ENCODE measurements at regions not wholly inside any gene's neighbourhood (a gene's known extent, or its start where the extent isn't known, plus 50 kb on each side); places are given as distances from the start of the nearest gene placed in this dataset.

DNA sequence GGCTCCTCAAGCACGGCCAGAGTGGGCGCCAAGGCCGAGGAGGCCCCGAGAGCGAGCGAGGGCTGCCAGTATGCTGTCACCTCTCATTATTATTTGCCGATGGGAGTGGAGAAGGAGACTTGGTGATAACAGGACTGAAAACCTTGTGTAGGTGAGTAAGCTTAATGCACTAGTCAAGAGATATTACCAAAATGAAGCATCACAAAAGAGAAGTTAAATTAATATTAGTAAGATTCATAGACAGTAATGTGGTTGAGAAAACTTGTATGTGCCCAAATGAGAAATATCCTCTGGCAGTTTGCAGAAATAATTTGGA lies 204.5 kb upstream of the SLITRK1 start:
- WGBS, 2 experiments (ENCODE audit: extremely low coverage in 2 of 2, insufficient read length in 1 of 2): no CpG with 5 or more reads among the region's 7 CpGs
- H3K4me2 ChIP-seq (ENCODE audit: low read depth, low read length): no peak overlapping the region
- H3K9me1 ChIP-seq (ENCODE audit: insufficient read depth, low read length): no peaks in the 10 kb centered on the region
- in situ Hi-C loops (cut with MboI; ENCODE audit: low sequenced_read_pairs) (no loop called here), dilution Hi-C loops (cut with HindIII; ENCODE audit: low sequenced_read_pairs, unreplicated experiment) (no loop called here), intact Hi-C loops (cut with micrococcal nuclease) (no loop called here)
- H3K4ac ChIP-seq (ENCODE audit: low read depth, low read length): no peak overlapping the region
- no peak overlapping the region for H3K14ac ChIP-seq (replicated peaks; ENCODE audit: low read depth, low read length)
- no peak overlapping the region for H4K5ac ChIP-seq (ENCODE audit: low read depth, low read length)
- H2BK20ac ChIP-seq (ENCODE audit: low read depth, low read length): no peak overlapping the region
- no peaks in the 10 kb centered on the region for H3K79me1 ChIP-seq (ENCODE audit: low read depth in 1 of 2, low read length in 2 of 2)
- no TSS peak for BruUV-seq (replicated peaks)
- ChIA-PET POLR2A (ENCODE audit: unreplicated experiment) (no interaction called here), CTCF (interaction anchor here (0.6 kb wide), 1 partner anchor 1531 kb away, joined by 3 read pairs; no protein-coding TSS in a partner anchor)
- no peaks in the 10 kb centered on the region for H4K20me1 ChIP-seq (ENCODE audit: insufficient read depth, low read length)
- ATAC-seq (ENCODE audit: low read depth): no peak
- H4K8ac ChIP-seq (ENCODE audit: low read depth in 2 of 2, low read length in 2 of 2): no peak overlapping the region
- H3K27ac ChIP-seq (ENCODE audit: insufficient read depth, low read length): no peak overlapping the region
- H2AK9ac ChIP-seq (replicated peaks; ENCODE audit: low read depth, low read length, poor library complexity): no peak overlapping the region
- H3K36me3 ChIP-seq (ENCODE audit: control insufficient read depth, insufficient read depth, low read length): no peaks in the 10 kb centered on the region
- DNase-seq: no peak
- no peak overlapping the region for H3K56ac ChIP-seq (ENCODE audit: extremely low read depth, insufficient read depth, low read length)
- no peak overlapping the region for H3K4me3 ChIP-seq (ENCODE audit: insufficient read depth, low read depth, low read length)
- no peak for TF ChIP-seq RCOR1 (IDR thresholded peaks at IDR 0.05; ENCODE audit: insufficient replicate concordance, low read length)
- no peak for TF ChIP-seq CEBPB (IDR thresholded peaks at IDR 0.05; ENCODE audit: low read depth, low read length)
- no peak for TF ChIP-seq MAFK (IDR thresholded peaks at IDR 0.05; ENCODE audit: low read depth, low read length)
- TF ChIP-seq RAD21 (IDR thresholded peaks at IDR 0.05; ENCODE audit: low read length): no peak
- no peak for TF ChIP-seq FOS (IDR thresholded peaks at IDR 0.05; ENCODE audit: low read depth, low read length)
- TF ChIP-seq POLR2A (IDR thresholded peaks at IDR 0.05; ENCODE audit: low read depth, low read length): no peak
- no peak for TF ChIP-seq MXI1 (IDR thresholded peaks at IDR 0.05; ENCODE audit: borderline replicate concordance, low read depth, low read length)
- no peak for TF ChIP-seq ELK1 (IDR thresholded peaks at IDR 0.05; ENCODE audit: borderline replicate concordance, low read depth, low read length)
- TF ChIP-seq SMC3 (IDR thresholded peaks at IDR 0.05; ENCODE audit: low read depth, low read length): no peak
- no peak for TF ChIP-seq CHD1 (IDR thresholded peaks at IDR 0.05; ENCODE audit: low read depth, low read length)
- H4K91ac ChIP-seq (ENCODE audit: insufficient read depth, low read depth, low read length): no peak overlapping the region
- no peak overlapping the region for H2AK5ac ChIP-seq (ENCODE audit: low read depth, low read length)
- no peak overlapping the region for H2BK15ac ChIP-seq (ENCODE audit: low read depth, low read length)
- H3K23ac ChIP-seq (ENCODE audit: low read depth, low read length): no peak overlapping the region
- no peak overlapping the region for H2AFZ ChIP-seq (replicated peaks; ENCODE audit: low read length, poor library complexity)
- H3K9me3 ChIP-seq (ENCODE audit: control insufficient read depth, insufficient read depth, low read length): 0 out of 2 replicates have a peak, but pooled peaks cover 3% of the 10 kb centered on the region
- no peaks in the 10 kb centered on the region for H3K27me3 ChIP-seq (ENCODE audit: control insufficient read depth, insufficient read depth, low read length)
- H2BK5ac ChIP-seq (ENCODE audit: low read depth, low read length, poor library complexity, severe bottlenecking): no peak overlapping the region
- H3K4me1 ChIP-seq (ENCODE audit: control insufficient read depth, insufficient read depth, low read length): no peaks in the 10 kb centered on the region
- H2BK120ac ChIP-seq (ENCODE audit: low read depth, low read length): no peak overlapping the region
- no peak overlapping the region for H3K9ac ChIP-seq (ENCODE audit: low read depth, low read length)
- no peak overlapping the region for H3K18ac ChIP-seq (ENCODE audit: low read depth, low read length)

Measured in IMR-90 (cell line).